Upper lobe of right lung (tissue), 1 donor: ENCODE measurements at regions not wholly inside any gene's neighbourhood (a gene's known extent, or its start where the extent isn't known, plus 50 kb on each side); places are given as distances from the start of the nearest gene placed in this dataset.
"Not testable (repeated sequence)": the region's sequence is repeated elsewhere in the genome, so short reads cannot be mapped to it uniquely, and the experiment has no call there.

ENCODE experiments used
- ATAC-seq: fragments of 200-7000 bp; cut with Tn5 transposase; one replicate; pipeline ENCODE4 v1.9.1; 2020; ENCODE audit warnings: mild to moderate bottlenecking, moderate library complexity
- DNase-seq: peaks from one replicate; pipeline ENCODE4 v3.0.0-alpha.2; 2020
- H3K27ac ChIP-seq: fragments of 200-600 bp; one replicate; pipeline ENCODE4 v1.8.0; 2022
- H3K27me3 ChIP-seq: fragments of 200-600 bp; one replicate; pipeline ENCODE4 v1.8.0; 2022; ENCODE audit warnings: mild to moderate bottlenecking
- H3K36me3 ChIP-seq: fragments of 200-600 bp; one replicate; pipeline ENCODE4 v1.8.0; 2022
- H3K4me1 ChIP-seq: fragments of 200-600 bp; one replicate; pipeline ENCODE4 v1.8.0; 2022
- H3K4me3 ChIP-seq: fragments of 200-600 bp; one replicate; pipeline ENCODE4 v1.8.0; 2022; ENCODE audit warnings: mild to moderate bottlenecking
- H3K9me3 ChIP-seq: fragments of 200-600 bp; one replicate; pipeline ENCODE4 v1.8.0; 2022
- CTCF ChIP-seq: fragments of 200-600 bp; IDR thresholded peaks from one replicate; pipeline ENCODE4 v1.8.0; 2022; ENCODE audit warnings: antibody characterized with exemption
- intact Hi-C: fragments of 100-400 bp; cut with DNase I; formaldehyde crosslinking; loops from one replicate; pipeline ENCODE4 v1.11.0; 2022
- donor health status: DM: no; HTN: yes; CAD: no; lungs with severe emphysema.

- H3K27me3 ChIP-seq, result no peaks in the 10 kb centered on the region
- intact Hi-C loops, result no loop called here
- H3K4me1 ChIP-seq, result no peaks in the 10 kb centered on the region
- H3K9me3 ChIP-seq, result peaks cover 8% of the 10 kb centered on the region
- DNase-seq, result no peak
- no peak overlapping the region for H3K4me3 ChIP-seq
- no peak overlapping the region for H3K27ac ChIP-seq
- no peak for ATAC-seq
- no peak for TF ChIP-seq CTCF
- H3K36me3 ChIP-seq, result no peaks in the 10 kb centered on the region
These were observed 304.3 kb downstream of the COL12A1 start for GRCh38 chr6:74901576-74901975.

GRCh38 chr6:74899416-74899815, 306.4 kb downstream of the COL12A1 start:
- H3K27ac ChIP-seq, result no peak overlapping the region
- intact Hi-C loops, result no loop called here
- H3K9me3 ChIP-seq, result peaks cover 8% of the 10 kb centered on the region
- no peaks in the 10 kb centered on the region for H3K4me1 ChIP-seq
- H3K27me3 ChIP-seq, result no peaks in the 10 kb centered on the region
- H3K4me3 ChIP-seq, result no peak overlapping the region
- DNase-seq (no peak), ATAC-seq (no peak)
- TF ChIP-seq CTCF, result no peak
- H3K36me3 ChIP-seq, result no peaks in the 10 kb centered on the region

- intact Hi-C loops, result no loop called here
- Histone ChIP-seq H3K27me3 (no peaks in the 10 kb centered on the region), H3K27ac (no peak overlapping the region), H3K4me3 (no peak overlapping the region), H3K9me3 (no peaks in the 10 kb centered on the region), H3K36me3 (no peaks in the 10 kb centered on the region), H3K4me1 (peaks cover 7% of the 10 kb centered on the region)
- DNase-seq, result no peak
- ATAC-seq, result no peak
- no peak for TF ChIP-seq CTCF
These were observed 313.8 kb downstream of the COL12A1 start for GRCh38 chr6:74892091-74892490.

GRCh38 chr6:74891349-74891831, 314.5 kb downstream of the COL12A1 start:
- ATAC-seq, result no peak
- no peaks in the 10 kb centered on the region for H3K36me3 ChIP-seq
- intact Hi-C loops, result no loop called here

GRCh38 chr6:74889635-74890034, 316.2 kb downstream of the COL12A1 start:
- TF ChIP-seq CTCF, result no peak
- no peak for DNase-seq
- no peak for ATAC-seq
- Histone ChIP-seq H3K36me3 (no peaks in the 10 kb centered on the region), H3K27me3 (no peaks in the 10 kb centered on the region), H3K4me3 (no peak overlapping the region), H3K9me3 (no peaks in the 10 kb centered on the region), H3K4me1 (peaks cover 7% of the 10 kb centered on the region), H3K27ac (no peak overlapping the region)
- intact Hi-C loops, result no loop called here

More at GRCh38 chr6:74891349-74891831, 314.5 kb downstream of the COL12A1 start:
- TF ChIP-seq CTCF, result no peak
- H3K9me3 ChIP-seq, result no peaks in the 10 kb centered on the region
- DNase-seq, result no peak
- no peak overlapping the region for H3K4me3 ChIP-seq
- peaks cover 7% of the 10 kb centered on the region for H3K4me1 ChIP-seq
- no peaks in the 10 kb centered on the region for H3K27me3 ChIP-seq
- H3K27ac ChIP-seq, result no peak overlapping the region

- DNase-seq, H3K36me3 ChIP-seq, H3K27ac ChIP-seq, H3K4me3 ChIP-seq, ATAC-seq, H3K9me3 ChIP-seq, H3K4me1 ChIP-seq, H3K27me3 ChIP-seq, intact Hi-C loops: not testable (repeated sequence)
These were observed 317.1 kb downstream of the COL12A1 start for GRCh38 chr6:74888741-74889140.
